ENCODE measurements at regions not wholly inside any gene's neighbourhood (a gene's known extent, or its start where the extent isn't known, plus 50 kb on each side); places are given as distances from the start of the nearest gene placed in this dataset.

DNA sequence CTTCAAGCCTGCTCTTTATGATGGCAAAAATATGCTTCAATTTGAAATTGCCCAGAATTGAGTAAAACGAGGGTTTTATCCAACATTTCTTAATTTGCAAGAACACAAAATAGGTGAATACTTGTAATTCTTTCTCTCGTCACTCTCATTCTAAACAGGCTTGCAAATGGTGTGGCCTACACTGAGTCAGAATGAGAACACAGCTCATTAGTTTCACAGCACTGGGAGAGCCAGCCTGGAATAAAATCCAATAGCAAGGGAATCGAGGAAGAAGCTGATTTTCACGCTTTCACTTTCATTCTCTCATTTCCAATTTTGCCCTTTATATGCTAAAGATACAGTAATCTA is 537.5 kb downstream of the LTN1 start:
- Histone ChIP-seq H4K20me1 (ENCODE audit: insufficient read depth, low read length, poor library complexity, severe bottlenecking) (no peaks in the 10 kb centered on the region), H3F3A (ENCODE audit: low read depth) (no peaks in the 10 kb centered on the region), H3K4me3 (ENCODE audit: low read length, poor library complexity, severe bottlenecking) (no peak overlapping the region), H2AFZ (ENCODE audit: low read length) (no peak overlapping the region), H3K79me2 (ENCODE audit: insufficient read depth, low read length) (no peaks in the 10 kb centered on the region), H3K36me3 (ENCODE audit: insufficient read depth, low read length) (no peaks in the 10 kb centered on the region), H3K4me1 (ENCODE audit: insufficient read depth, low read length, poor library complexity, severe bottlenecking) (no peaks in the 10 kb centered on the region), H3K9me2 (replicated peaks; ENCODE audit: low read depth, low read length) (no peaks in the 10 kb centered on the region), H3K4me2 (ENCODE audit: low read depth, low read length, poor library complexity, severe bottlenecking) (no peak overlapping the region), H3K9me3 (ENCODE audit: insufficient read depth, low read depth, low read length) (no peaks in the 10 kb centered on the region), H3K27me3 (ENCODE audit: insufficient read depth, low read length, poor library complexity, severe bottlenecking) (no peaks in the 10 kb centered on the region), H3K9ac (ENCODE audit: low read depth, low read length, poor library complexity, severe bottlenecking) (no peak overlapping the region)
- no peak for TF ChIP-seq EZH2phosphoT487 (IDR thresholded peaks at IDR 0.05; ENCODE audit: borderline replicate concordance)
- TF ChIP-seq, protein P1, sequence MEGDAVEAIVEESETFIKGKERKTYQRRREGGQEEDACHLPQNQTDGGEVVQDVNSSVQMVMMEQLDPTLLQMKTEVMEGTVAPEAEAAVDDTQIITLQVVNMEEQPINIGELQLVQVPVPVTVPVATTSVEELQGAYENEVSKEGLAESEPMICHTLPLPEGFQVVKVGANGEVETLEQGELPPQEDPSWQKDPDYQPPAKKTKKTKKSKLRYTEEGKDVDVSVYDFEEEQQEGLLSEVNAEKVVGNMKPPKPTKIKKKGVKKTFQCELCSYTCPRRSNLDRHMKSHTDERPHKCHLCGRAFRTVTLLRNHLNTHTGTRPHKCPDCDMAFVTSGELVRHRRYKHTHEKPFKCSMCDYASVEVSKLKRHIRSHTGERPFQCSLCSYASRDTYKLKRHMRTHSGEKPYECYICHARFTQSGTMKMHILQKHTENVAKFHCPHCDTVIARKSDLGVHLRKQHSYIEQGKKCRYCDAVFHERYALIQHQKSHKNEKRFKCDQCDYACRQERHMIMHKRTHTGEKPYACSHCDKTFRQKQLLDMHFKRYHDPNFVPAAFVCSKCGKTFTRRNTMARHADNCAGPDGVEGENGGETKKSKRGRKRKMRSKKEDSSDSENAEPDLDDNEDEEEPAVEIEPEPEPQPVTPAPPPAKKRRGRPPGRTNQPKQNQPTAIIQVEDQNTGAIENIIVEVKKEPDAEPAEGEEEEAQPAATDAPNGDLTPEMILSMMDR (conservative IDR thresholded peaks at IDR 0.05; ENCODE audit: low read length): no peak

DNA sequence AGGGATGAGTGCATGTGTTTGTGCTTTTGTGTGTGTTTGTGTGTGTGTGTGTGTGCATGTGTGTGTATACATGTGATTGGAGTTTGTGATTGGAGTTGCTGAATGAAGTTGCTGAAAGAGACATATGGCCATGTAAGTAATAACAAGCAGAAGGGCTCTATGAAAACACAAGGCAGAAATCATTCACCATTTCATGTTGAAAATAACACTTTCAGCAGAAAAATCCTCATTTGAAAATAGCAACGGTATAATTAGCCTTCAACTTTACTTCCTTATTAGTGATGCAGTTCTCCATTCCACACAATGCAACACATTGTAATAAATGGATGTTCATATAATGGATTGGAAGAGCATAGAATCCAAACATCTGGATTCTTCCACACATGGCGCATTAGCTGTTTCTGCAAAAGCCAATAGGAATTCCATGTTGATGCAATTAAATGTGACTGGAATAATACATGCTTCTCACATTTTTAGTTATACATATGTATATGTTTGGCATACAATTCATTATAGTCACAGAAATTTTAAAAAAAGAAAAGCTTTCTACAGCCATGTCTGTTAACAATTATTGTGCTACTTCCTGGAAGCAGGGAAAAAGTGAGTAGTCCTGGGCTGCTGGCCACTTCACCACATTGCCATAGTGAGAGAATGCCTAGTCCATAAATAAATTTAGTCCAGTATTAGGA is 538.0 kb downstream of the LTN1 start:
- Histone ChIP-seq H3K79me2 (ENCODE audit: insufficient read depth, low read length) (no peaks in the 10 kb centered on the region), H3K4me3 (ENCODE audit: low read length, poor library complexity, severe bottlenecking) (no peak overlapping the region)

DNA sequence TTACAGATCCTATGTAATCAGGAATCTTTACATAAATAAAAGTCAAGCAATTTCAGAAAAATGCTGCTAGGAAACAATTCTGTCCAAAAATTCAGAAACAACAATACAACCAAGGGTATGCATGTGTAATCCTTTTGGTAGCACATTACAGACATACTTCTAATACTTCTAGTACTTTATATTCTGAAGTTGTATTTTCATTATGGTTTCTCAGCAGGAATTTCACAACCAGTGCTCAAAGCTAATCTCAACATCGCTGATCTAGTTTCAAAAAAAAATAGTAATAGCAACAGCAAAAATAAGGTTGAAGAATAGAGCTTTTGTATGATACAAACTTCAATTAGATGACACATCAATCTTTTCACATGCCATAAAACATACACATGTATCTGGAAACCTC is 545.2 kb downstream of the LTN1 start:
- Histone ChIP-seq H4K20me1 (ENCODE audit: insufficient read depth, low read length, poor library complexity, severe bottlenecking) (no peaks in the 10 kb centered on the region), H3K9ac (ENCODE audit: low read depth, low read length, poor library complexity, severe bottlenecking) (no peak overlapping the region), H3F3A (ENCODE audit: low read depth) (no peaks in the 10 kb centered on the region), H3K79me2 (ENCODE audit: insufficient read depth, low read length) (no peaks in the 10 kb centered on the region), H3K4me1 (ENCODE audit: insufficient read depth, low read length, poor library complexity, severe bottlenecking) (no peaks in the 10 kb centered on the region), H3K9me2 (replicated peaks; ENCODE audit: low read depth, low read length) (no peaks in the 10 kb centered on the region), H3K4me3 (ENCODE audit: low read length, poor library complexity, severe bottlenecking) (no peak overlapping the region), H2AFZ (ENCODE audit: low read length) (no peak overlapping the region), H3K36me3 (ENCODE audit: insufficient read depth, low read length) (no peaks in the 10 kb centered on the region), H3K4me2 (ENCODE audit: low read depth, low read length, poor library complexity, severe bottlenecking) (no peak overlapping the region), H3K27me3 (ENCODE audit: insufficient read depth, low read length, poor library complexity, severe bottlenecking) (no peaks in the 10 kb centered on the region), H3K9me3 (ENCODE audit: insufficient read depth, low read depth, low read length) (no peaks in the 10 kb centered on the region)
- TF ChIP-seq EZH2phosphoT487 (IDR thresholded peaks at IDR 0.05; ENCODE audit: borderline replicate concordance): no peak
- TF ChIP-seq, protein P1 (conservative IDR thresholded peaks at IDR 0.05; ENCODE audit: low read length): no peak

More for the DNA sequence above, 538.0 kb downstream of the LTN1 start:
- H3K27me3 ChIP-seq (ENCODE audit: insufficient read depth, low read length, poor library complexity, severe bottlenecking): no peaks in the 10 kb centered on the region
- no peaks in the 10 kb centered on the region for H3K9me2 ChIP-seq (replicated peaks; ENCODE audit: low read depth, low read length)
- H3K4me2 ChIP-seq (ENCODE audit: low read depth, low read length, poor library complexity, severe bottlenecking): no peak overlapping the region
- no peak overlapping the region for H3K9ac ChIP-seq (ENCODE audit: low read depth, low read length, poor library complexity, severe bottlenecking)
- no peaks in the 10 kb centered on the region for H4K20me1 ChIP-seq (ENCODE audit: insufficient read depth, low read length, poor library complexity, severe bottlenecking)
- H3K9me3 ChIP-seq (ENCODE audit: insufficient read depth, low read depth, low read length): no peaks in the 10 kb centered on the region
- TF ChIP-seq, protein P1 (conservative IDR thresholded peaks at IDR 0.05; ENCODE audit: low read length): no peak
- no peak for TF ChIP-seq EZH2phosphoT487 (IDR thresholded peaks at IDR 0.05; ENCODE audit: borderline replicate concordance)
- H3K36me3 ChIP-seq (ENCODE audit: insufficient read depth, low read length): no peaks in the 10 kb centered on the region
- H3F3A ChIP-seq (ENCODE audit: low read depth): no peaks in the 10 kb centered on the region
- no peak overlapping the region for H2AFZ ChIP-seq (ENCODE audit: low read length)
- H3K4me1 ChIP-seq (ENCODE audit: insufficient read depth, low read length, poor library complexity, severe bottlenecking): no peaks in the 10 kb centered on the region

All from Loucy (cell line).